ENCODE measurements at regions not wholly inside any gene's neighbourhood (a gene's known extent, or its start where the extent isn't known, plus 50 kb on each side); places are given as distances from the start of the nearest gene placed in this dataset.

GRCh38 chr6:48016020-48016755, 94.8 kb downstream of the PTCHD4 start:
- Mint-ChIP-seq H3K9me3 (peaks cover 0 to 13% (median 6%) of the 10 kb centered on the region in 7 donors), H3K27ac (no peak overlapping the region), H3K4me1 (no peaks in the 10 kb centered on the region), H3K36me3 (no peaks in the 10 kb centered on the region), H3K4me3 (no peak overlapping the region), H3K27me3 (ENCODE audit: low read depth in 3 of 3) (peaks cover 0 to 4% (median 0%) of the 10 kb centered on the region in 3 donors)
- TF ChIP-seq CTCF (IDR thresholded peaks at IDR 0.05), result no peak
- no peak for DNase-seq
- Histone ChIP-seq H3K4me2 (replicated peaks; ENCODE audit: extremely low read depth, low read length, poor library complexity, severe bottlenecking) (no peak overlapping the region), H3K36me3 (replicated peaks in 1 of 2; ENCODE audit: control insufficient read depth in 1 of 2, insufficient read depth in 2 of 2, low read length in 2 of 2) (no peaks in the 10 kb centered on the region), H3K4me1 (ENCODE audit: control insufficient read depth in 1 of 2, insufficient read depth in 2 of 2, low read length in 2 of 2) (no peaks in the 10 kb centered on the region), H3K9me3 (replicated peaks in 1 of 2; ENCODE audit: control insufficient read depth in 1 of 2, insufficient read depth in 1 of 2, low read length in 2 of 2) (peaks cover 0 to 3% of the 10 kb centered on the region in 2 donors), H3K27me3 (ENCODE audit: control insufficient read depth in 2 of 2, insufficient read depth in 2 of 2, low read length in 2 of 2) (no peaks in the 10 kb centered on the region), H3K4me3 (replicated peaks in 1 of 3; ENCODE audit: low read depth in 2 of 3, low read length in 3 of 3) (no peak overlapping the region), H3K27ac (ENCODE audit: low read depth in 1 of 2, low read length in 2 of 2) (no peak overlapping the region), H4K20me1 (ENCODE audit: insufficient read depth, low read length) (no peaks in the 10 kb centered on the region), H3K9ac (ENCODE audit: insufficient read depth, low read length, poor library complexity, severe bottlenecking) (no peak overlapping the region), H2AFZ (ENCODE audit: insufficient read depth, low read depth, low read length, poor library complexity, severe bottlenecking) (no peak overlapping the region), H3K79me2 (ENCODE audit: insufficient read depth, low read length) (no peaks in the 10 kb centered on the region)
- WGBS (ENCODE audit: insufficient coverage), result 83% methylated on average over 1 of the region's 5 CpGs
- intact Hi-C loops (cut with micrococcal nuclease), result no loop called here

- Mint-ChIP-seq H3K36me3 (no peaks in the 10 kb centered on the region), H3K9me3 (peaks cover 3 to 11% (median 7%) of the 10 kb centered on the region in 7 donors), H3K27me3 (ENCODE audit: low read depth in 3 of 3) (peaks cover 0 to 1% (median 0%) of the 10 kb centered on the region in 3 donors), H3K27ac (no peak overlapping the region), H3K4me3 (no peak overlapping the region), H3K4me1 (no peaks in the 10 kb centered on the region)
- Histone ChIP-seq H3K27ac (ENCODE audit: low read depth in 1 of 2, low read length in 2 of 2) (no peak overlapping the region), H3K4me1 (ENCODE audit: control insufficient read depth in 1 of 2, insufficient read depth in 2 of 2, low read length in 2 of 2) (no peaks in the 10 kb centered on the region), H3K4me3 (replicated peaks in 1 of 3; ENCODE audit: low read depth in 2 of 3, low read length in 3 of 3) (no peak overlapping the region), H3K9ac (ENCODE audit: insufficient read depth, low read length, poor library complexity, severe bottlenecking) (no peak overlapping the region), H4K20me1 (ENCODE audit: insufficient read depth, low read length) (no peaks in the 10 kb centered on the region), H3K27me3 (ENCODE audit: control insufficient read depth in 2 of 2, insufficient read depth in 2 of 2, low read length in 2 of 2) (no peaks in the 10 kb centered on the region), H3K36me3 (replicated peaks in 1 of 2; ENCODE audit: control insufficient read depth in 1 of 2, insufficient read depth in 2 of 2, low read length in 2 of 2) (no peaks in the 10 kb centered on the region), H3K79me2 (ENCODE audit: insufficient read depth, low read length) (no peaks in the 10 kb centered on the region), H3K9me3 (replicated peaks in 1 of 2; ENCODE audit: control insufficient read depth in 1 of 2, insufficient read depth in 1 of 2, low read length in 2 of 2) (peaks cover 0 to 9% of the 10 kb centered on the region in 2 donors), H2AFZ (ENCODE audit: insufficient read depth, low read depth, low read length, poor library complexity, severe bottlenecking) (no peak overlapping the region), H3K4me2 (replicated peaks; ENCODE audit: extremely low read depth, low read length, poor library complexity, severe bottlenecking) (no peak overlapping the region)
- intact Hi-C loops (cut with micrococcal nuclease), result no loop called here
- no peak for TF ChIP-seq CTCF (IDR thresholded peaks at IDR 0.05)
- DNase-seq, result no peak
- no CpG with 5 or more reads among the region's 3 CpGs for WGBS (ENCODE audit: insufficient coverage)
Observed at GRCh38 chr6:47992809-47993208, 118.2 kb downstream of the PTCHD4 start.

All from CD14-positive monocyte (primary cell).